OCI-LY7 (cell line): ENCODE measurements at regions not wholly inside any gene's neighbourhood (a gene's known extent, or its start where the extent isn't known, plus 50 kb on each side); places are given as distances from the start of the nearest gene placed in this dataset.
A peak's percentile ranks its signal among the peaks of the same experiment; 100 is the strongest.

ENCODE experiments used
- BruUV-seq: library from RNA; stranded (reverse); fragments of 400-500 nt; replicated peaks from 2 replicates; lab custom pipeline; 2021; lab: Mats Ljungman, UMichigan
- CTCF ChIA-PET: fragments of 300-600 bp; sonication (Branson Sonifier 250); formaldehyde crosslinking; loops from one replicate; lab custom pipeline; 2022; ENCODE audit warnings: antibody characterized with exemption; ENCODE audit not compliant: unreplicated experiment; lab: Charles Lee
- POLR2A ChIA-PET: fragments of 300-600 bp; sonication (Branson Sonifier 250); formaldehyde crosslinking; loops from one replicate; lab custom pipeline; 2022; ENCODE audit warnings: antibody characterized with exemption; lab: Charles Lee
- DNase-seq: peaks from one replicate; pipeline ENCODE4 v3.0.0-alpha.2; 2015; ENCODE audit warnings: low spot score
- H2AFZ ChIP-seq: fragments of 200-600 bp; sonication (generic), shearing (Covaris generic); 2 replicates; pipeline ENCODE4 v1.6.1; 2014; ENCODE audit warnings: mild to moderate bottlenecking, antibody characterized with exemption, low read length, moderate library complexity
- H3K27ac ChIP-seq: fragments of 200-600 bp; sonication (generic); 2 replicates; pipeline ENCODE4 v1.5.1; 2014; ENCODE audit warnings: mixed run types, low read depth, mild to moderate bottlenecking, moderate library complexity, low read length, inconsistent platforms; ENCODE audit not compliant: poor library complexity, severe bottlenecking
- H3K36me3 ChIP-seq: fragments of 200-600 bp; sonication (generic); 2 replicates; pipeline ENCODE4 v1.6.1; 2014; ENCODE audit warnings: mild to moderate bottlenecking, antibody characterized with exemption, low read length, moderate library complexity, mixed read lengths; ENCODE audit not compliant: insufficient read depth
- H3K4me1 ChIP-seq: fragments of 200-600 bp; sonication (generic); 2 replicates; pipeline ENCODE4 v1.5.1; 2014; ENCODE audit warnings: mild to moderate bottlenecking, low read length; ENCODE audit not compliant: insufficient read depth, poor library complexity, severe bottlenecking
- H3K4me2 ChIP-seq: fragments of 200-600 bp; sonication (generic); 2 replicates; pipeline ENCODE4 v1.6.1; 2014; ENCODE audit warnings: mild to moderate bottlenecking, low read length
- H3K4me3 ChIP-seq: fragments of 200-600 bp; sonication (generic); 2 replicates; pipeline ENCODE4 v1.5.1; 2014; ENCODE audit warnings: mild to moderate bottlenecking, low read depth, low read length; ENCODE audit not compliant: poor library complexity, severe bottlenecking
- H3K79me2 ChIP-seq: fragments of 200-600 bp; sonication (generic); 2 replicates; pipeline ENCODE4 v1.6.1; 2016; ENCODE audit warnings: low read depth, mild to moderate bottlenecking, low read length, moderate library complexity, mixed read lengths; ENCODE audit not compliant: insufficient read depth
- H3K9me2 ChIP-seq: fragments of 200-600 bp; sonication (generic); 2 replicates; pipeline ENCODE4 v1.6.1; 2016; ENCODE audit warnings: mild to moderate bottlenecking, low read length, mixed read lengths; ENCODE audit not compliant: insufficient read depth
- H3K9me3 ChIP-seq: fragments of 200-600 bp; sonication (generic); 2 replicates; pipeline ENCODE4 v1.6.1; 2014; ENCODE audit warnings: mild to moderate bottlenecking, mixed run types, low read length, mixed read lengths
- H4K20me1 ChIP-seq: fragments of 200-600 bp; sonication (generic); 2 replicates; pipeline ENCODE4 v1.6.1; 2014; ENCODE audit warnings: mild to moderate bottlenecking, antibody characterized with exemption, low read length, moderate library complexity, mixed read lengths; ENCODE audit not compliant: insufficient read depth
- CTCF ChIP-seq: fragments of 200-600 bp; sonication (generic); conservative IDR thresholded peaks from 2 replicates; pipeline ENCODE4 v1.5.1; 2014; ENCODE audit warnings: mild to moderate bottlenecking, antibody characterized with exemption, low read length, moderate library complexity, mixed read lengths
- EZH2phosphoT487 ChIP-seq: fragments of 200-600 bp; sonication (generic); IDR thresholded peaks from 2 replicates; pipeline ENCODE4 v1.6.1; 2018; ENCODE audit warnings: low read depth, borderline replicate concordance, mild to moderate bottlenecking, mixed run types, antibody characterized with exemption, low read length, moderate library complexity, mixed read lengths
- intact Hi-C: fragments of 100-400 bp; cut with micrococcal nuclease; formaldehyde crosslinking; loops from one replicate; pipeline ENCODE4 v1.10.0; 2022; ENCODE audit not compliant: unreplicated experiment

DNA sequence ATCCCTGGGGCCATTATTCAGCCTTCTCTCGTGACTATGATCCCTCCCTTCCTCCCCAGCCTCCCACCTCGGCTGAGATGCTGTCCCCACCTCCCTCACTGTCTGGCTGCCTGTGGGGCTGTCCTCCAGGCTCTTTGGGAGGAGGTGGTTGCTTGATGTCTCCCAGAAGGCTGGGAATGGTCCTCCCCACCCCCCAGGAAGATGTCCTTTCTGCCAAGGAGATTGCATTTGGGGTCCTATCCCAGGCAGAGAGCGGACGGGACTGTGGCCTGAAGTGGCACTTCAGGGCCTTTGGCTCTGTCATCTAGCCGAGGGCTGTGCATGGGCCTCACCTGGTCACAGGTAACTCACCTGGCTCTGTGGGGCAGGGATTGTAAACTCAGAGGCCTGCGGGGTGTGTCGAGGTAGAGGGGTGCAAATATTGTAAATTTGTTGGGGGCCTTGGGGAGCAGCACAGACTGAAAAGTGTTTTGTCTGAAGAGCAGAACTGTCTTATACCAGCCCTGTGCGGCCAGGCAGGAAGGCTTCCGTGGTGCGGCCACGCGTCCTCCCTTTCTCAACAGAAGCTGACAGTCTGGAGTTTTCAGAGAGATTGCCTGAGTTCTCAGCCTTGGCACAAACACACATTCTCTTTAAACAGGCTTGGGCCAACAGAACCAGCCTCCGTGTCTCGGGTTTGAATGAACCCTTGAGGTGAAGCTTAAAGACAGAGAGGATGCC, 177.9 kb downstream of the SEC14L1 start:
- CTCF ChIA-PET, result no interaction called here
- no peak for TF ChIP-seq CTCF
- TF ChIP-seq EZH2phosphoT487, result no peak
- H3K4me3 ChIP-seq, result no peak overlapping the region
- no TSS peak for BruUV-seq
- H3K36me3 ChIP-seq, result no peaks in the 10 kb centered on the region
- H3K4me1 ChIP-seq, result peaks cover 68% of the 10 kb centered on the region
- no peaks in the 10 kb centered on the region for H3K9me2 ChIP-seq
- DNase-seq, result no peak
- no peaks in the 10 kb centered on the region for H4K20me1 ChIP-seq
- H3K4me2 ChIP-seq, result peak overlapping the region; percentile 57
- POLR2A ChIA-PET, result no interaction called here
- no peak overlapping the region for H2AFZ ChIP-seq
- peaks cover 13% of the 10 kb centered on the region; the same call in 1 of the 2 replicates for H3K79me2 ChIP-seq
- intact Hi-C loops, result no loop called here
- H3K9me3 ChIP-seq, result no peaks in the 10 kb centered on the region
- peak overlapping the region; percentile 25 for H3K27ac ChIP-seq

DNA sequence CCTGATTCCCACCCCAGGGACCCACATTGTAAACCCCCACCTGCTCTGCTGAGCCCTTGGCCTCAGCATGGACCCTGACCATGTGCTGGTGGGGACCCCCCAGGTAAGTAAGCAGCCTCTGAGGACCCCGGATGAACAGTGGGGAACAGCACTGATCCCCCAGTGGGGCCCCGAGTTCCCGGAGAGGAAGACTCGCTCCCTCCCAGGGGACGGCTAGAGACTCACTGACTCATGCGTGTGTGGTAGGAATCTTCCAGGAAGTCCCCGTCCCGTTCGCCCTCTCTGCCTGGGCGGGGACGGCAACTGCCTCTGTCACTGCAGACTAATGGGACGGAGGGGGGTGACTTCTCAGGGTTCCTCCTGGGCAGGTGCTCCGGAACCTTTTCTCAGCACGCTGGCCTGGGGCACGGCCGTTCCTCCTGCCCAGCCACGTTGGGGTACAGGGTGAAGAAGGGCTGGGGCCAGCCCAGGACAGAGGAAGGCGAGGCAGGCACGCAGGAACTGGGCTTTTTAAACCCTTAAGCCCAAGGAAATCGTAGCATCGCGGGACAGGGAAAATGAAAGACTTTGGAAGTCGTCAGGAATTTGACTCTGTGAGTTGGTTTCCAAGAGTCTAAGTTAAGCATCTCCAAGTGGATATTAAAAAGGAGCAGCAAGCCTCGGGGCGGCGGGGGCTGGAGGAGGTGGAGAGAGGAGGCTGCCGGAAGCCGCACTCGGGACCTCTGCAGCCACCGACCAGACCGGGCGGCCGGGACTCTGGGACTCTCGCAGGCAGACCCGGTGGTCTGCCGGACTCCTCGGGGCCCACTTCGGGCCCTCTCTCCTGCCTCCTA, 178.7 kb downstream of the SEC14L1 start:
- TF ChIP-seq CTCF (no peak), EZH2phosphoT487 (no peak)
- peak; percentile 57 for DNase-seq
- Histone ChIP-seq H3K79me2 (peaks cover 19% of the 10 kb centered on the region; the same call in 1 of the 2 replicates), H4K20me1 (no peaks in the 10 kb centered on the region), H3K4me1 (peaks cover 76% of the 10 kb centered on the region), H2AFZ (no peak overlapping the region), H3K36me3 (no peaks in the 10 kb centered on the region), H3K4me2 (peak overlapping the region; percentile 57), H3K9me2 (no peaks in the 10 kb centered on the region), H3K27ac (peak overlapping the region; percentile 25), H3K4me3 (no peak overlapping the region), H3K9me3 (no peaks in the 10 kb centered on the region)
- POLR2A ChIA-PET, result no interaction called here
- no TSS peak for BruUV-seq
- CTCF ChIA-PET, result no interaction called here
- intact Hi-C loops, result loop anchor here (10.0 kb wide), 1 partner anchor 545 kb away; no protein-coding TSS in a partner anchor
